Natural killer cell (primary cell): ENCODE measurements at regions not wholly inside any gene's neighbourhood (a gene's known extent, or its start where the extent isn't known, plus 50 kb on each side); places are given as distances from the start of the nearest gene placed in this dataset.

ENCODE experiments used
- ATAC-seq, 3 donors: fragments of 150-1000 bp in 2 of 3; fragments of 200-7000 bp in 1 of 3; cut with Tn5 transposase; 1 replicate in 1 of 3; 2 replicates in 2 of 3; pipeline ENCODE4 v1.10.0; 2021; ENCODE audit warnings: mild to moderate bottlenecking in 2 of 3, moderate library complexity in 2 of 3
- DNase-seq, 2 donors: peaks; one replicate each; pipeline versions ENCODE4 v3.0.0 to v3.0.0-alpha.2; 2013 to 2021; ENCODE audit warnings: mixed read lengths in 1 of 2
- H3K27ac ChIP-seq: one replicate; pipeline ENCODE4 v1.5.1; 2013; ENCODE audit warnings: mild to moderate bottlenecking, low read length
- H3K27me3 ChIP-seq: one replicate; pipeline ENCODE4 v1.6.1; 2013; ENCODE audit warnings: low read length; ENCODE audit not compliant: control insufficient read depth, insufficient read depth
- H3K36me3 ChIP-seq: one replicate; pipeline ENCODE4 v1.6.1; 2013; ENCODE audit warnings: low read length; ENCODE audit not compliant: control insufficient read depth, insufficient read depth
- H3K4me1 ChIP-seq: one replicate; pipeline ENCODE4 v1.6.1; 2013; ENCODE audit warnings: low read length; ENCODE audit not compliant: control insufficient read depth, insufficient read depth
- H3K4me3 ChIP-seq: one replicate; pipeline ENCODE4 v1.5.1; 2013; ENCODE audit warnings: low read length
- H3K9me3 ChIP-seq: one replicate; pipeline ENCODE4 v1.6.1; 2013; ENCODE audit warnings: low read length; ENCODE audit not compliant: control insufficient read depth, insufficient read depth
- H3K27ac Mint-ChIP-seq, 2 donors: one replicate each; pipeline ENCODE4 v1.8.0; 2022; ENCODE audit warnings: mild to moderate bottlenecking in 2 of 2, mixed read lengths in 2 of 2, moderate library complexity in 1 of 2
- H3K27me3 Mint-ChIP-seq, 2 donors: one replicate each; pipeline ENCODE4 v1.8.0; 2022; ENCODE audit warnings: low read depth in 2 of 2, mixed read lengths in 2 of 2
- H3K36me3 Mint-ChIP-seq: one replicate; pipeline ENCODE4 v1.8.0; 2022; ENCODE audit warnings: mixed read lengths
- H3K4me1 Mint-ChIP-seq, 2 donors: one replicate each; pipeline ENCODE4 v1.8.0; 2022; ENCODE audit warnings: mixed read lengths in 2 of 2
- H3K4me3 Mint-ChIP-seq: one replicate; pipeline ENCODE4 v1.8.0; 2022; ENCODE audit warnings: mild to moderate bottlenecking, moderate library complexity, mixed read lengths
- H3K9me3 Mint-ChIP-seq, 2 donors: one replicate each; pipeline ENCODE4 v1.8.0; 2022; ENCODE audit warnings: mixed read lengths in 2 of 2
- WGBS: methylation state at CpG from one replicate; pipeline ENCODE4 v1.1.7; 2013; ENCODE audit warnings: missing lambda C conversion rate; ENCODE audit not compliant: insufficient coverage; 5-methylcytosine and 5-hydroxymethylcytosine counted together
- intact Hi-C: fragments of 100-400 bp; cut with micrococcal nuclease; formaldehyde crosslinking; loops from one replicate; pipeline ENCODE4 v1.14.2; 2022
- TF ChIP-seq, protein P1 (sequence below): fragments of 200-600 bp; IDR thresholded peaks from one replicate; pipeline ENCODE4 v1.8.0; 2022; ENCODE audit warnings: antibody characterized with exemption

DNA sequence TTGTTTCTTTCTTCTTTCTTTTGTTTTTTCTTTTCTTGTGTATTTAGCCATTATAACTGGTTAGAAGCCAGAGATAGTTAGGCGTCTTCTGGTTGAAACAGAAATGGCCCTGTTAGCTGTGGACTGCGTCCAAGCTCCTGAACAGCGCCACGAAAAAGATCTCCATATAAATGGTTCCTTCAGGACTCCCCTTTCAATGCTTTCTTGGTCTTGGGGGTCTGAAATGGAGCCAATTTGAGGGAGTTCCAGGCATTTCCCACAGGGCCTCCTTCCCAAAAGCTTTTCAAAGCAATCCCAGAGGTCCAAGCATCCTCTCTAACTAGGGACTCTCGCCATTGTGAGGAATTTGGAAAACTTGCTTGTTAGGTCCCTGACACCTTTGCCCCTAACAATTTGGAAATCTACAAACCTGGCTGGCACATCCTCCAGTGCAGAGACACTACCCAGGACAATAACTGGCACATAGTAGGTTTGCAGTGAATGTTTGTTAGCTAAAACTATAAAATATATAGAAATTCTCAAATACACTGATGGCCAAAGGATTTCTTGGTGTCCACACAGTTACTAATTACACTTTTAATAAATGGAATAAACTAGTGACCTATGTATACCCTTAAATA, 80.1 kb downstream of the MYCN start:
- no peak overlapping the region for H3K4me3 ChIP-seq
- no peaks in the 10 kb centered on the region for H3K4me1 Mint-ChIP-seq
- no peak overlapping the region for H3K27ac Mint-ChIP-seq
- H3K9me3 ChIP-seq, result no peaks in the 10 kb centered on the region
- H3K27me3 Mint-ChIP-seq, result peaks cover 9 to 13% of the 10 kb centered on the region in 2 donors
- intact Hi-C loops, result no loop called here
- ATAC-seq (no peak), DNase-seq (no peak)
- H3K36me3 ChIP-seq, result no peaks in the 10 kb centered on the region
- no peak overlapping the region for H3K27ac ChIP-seq
- H3K4me1 ChIP-seq, result no peaks in the 10 kb centered on the region
- H3K36me3 Mint-ChIP-seq, result no peaks in the 10 kb centered on the region
- TF ChIP-seq, protein P1, sequence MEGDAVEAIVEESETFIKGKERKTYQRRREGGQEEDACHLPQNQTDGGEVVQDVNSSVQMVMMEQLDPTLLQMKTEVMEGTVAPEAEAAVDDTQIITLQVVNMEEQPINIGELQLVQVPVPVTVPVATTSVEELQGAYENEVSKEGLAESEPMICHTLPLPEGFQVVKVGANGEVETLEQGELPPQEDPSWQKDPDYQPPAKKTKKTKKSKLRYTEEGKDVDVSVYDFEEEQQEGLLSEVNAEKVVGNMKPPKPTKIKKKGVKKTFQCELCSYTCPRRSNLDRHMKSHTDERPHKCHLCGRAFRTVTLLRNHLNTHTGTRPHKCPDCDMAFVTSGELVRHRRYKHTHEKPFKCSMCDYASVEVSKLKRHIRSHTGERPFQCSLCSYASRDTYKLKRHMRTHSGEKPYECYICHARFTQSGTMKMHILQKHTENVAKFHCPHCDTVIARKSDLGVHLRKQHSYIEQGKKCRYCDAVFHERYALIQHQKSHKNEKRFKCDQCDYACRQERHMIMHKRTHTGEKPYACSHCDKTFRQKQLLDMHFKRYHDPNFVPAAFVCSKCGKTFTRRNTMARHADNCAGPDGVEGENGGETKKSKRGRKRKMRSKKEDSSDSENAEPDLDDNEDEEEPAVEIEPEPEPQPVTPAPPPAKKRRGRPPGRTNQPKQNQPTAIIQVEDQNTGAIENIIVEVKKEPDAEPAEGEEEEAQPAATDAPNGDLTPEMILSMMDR, result no peak
- no peaks in the 10 kb centered on the region for H3K27me3 ChIP-seq
- H3K4me3 Mint-ChIP-seq, result no peak overlapping the region
- WGBS, result 98% methylated on average over 5 of the region's 5 CpGs
- H3K9me3 Mint-ChIP-seq, result no peaks in the 10 kb centered on the region

DNA sequence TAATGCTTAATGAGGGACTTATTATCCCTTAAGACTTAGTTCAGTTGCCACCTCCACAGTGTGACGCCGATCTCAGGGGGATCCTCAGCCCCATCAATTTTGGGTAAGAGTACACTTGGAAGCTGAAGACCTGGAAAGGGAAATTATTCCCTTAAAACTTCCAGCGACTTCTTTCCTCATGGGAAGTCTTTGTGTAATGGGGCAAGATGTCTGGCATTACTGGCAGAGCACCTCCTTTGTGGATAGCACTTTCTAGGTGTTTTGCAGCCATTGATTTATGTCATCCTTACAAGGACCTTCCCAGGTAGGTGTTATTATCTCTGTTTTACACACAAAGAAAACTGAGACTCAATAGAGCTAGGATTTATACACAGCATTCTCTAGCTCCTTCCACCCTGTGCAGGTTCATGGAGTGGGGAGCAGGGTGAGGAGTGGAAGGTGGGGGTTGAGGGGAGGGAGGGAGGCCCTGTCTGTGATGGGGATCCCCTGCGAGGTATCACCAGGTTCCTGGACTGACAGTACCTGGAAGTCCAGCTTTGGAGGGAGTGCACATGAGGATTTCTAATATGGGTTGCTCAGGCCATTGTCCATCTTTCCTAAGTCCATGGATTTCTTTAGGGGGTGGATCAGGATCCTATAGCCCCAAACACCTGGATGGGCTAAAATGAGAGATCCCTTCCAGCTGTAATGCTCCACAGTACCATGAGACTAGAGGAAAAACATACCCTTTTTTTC, 79.4 kb downstream of the MYCN start:
- Mint-ChIP-seq H3K4me3 (no peak overlapping the region), H3K27me3 (peaks cover 11 to 20% of the 10 kb centered on the region in 2 donors), H3K27ac (no peak overlapping the region), H3K9me3 (no peaks in the 10 kb centered on the region), H3K4me1 (no peaks in the 10 kb centered on the region), H3K36me3 (no peaks in the 10 kb centered on the region)
- WGBS, result 97% methylated on average over 4 of the region's 4 CpGs
- H3K27ac ChIP-seq, result no peak overlapping the region
- intact Hi-C loops, result no loop called here
- H3K4me3 ChIP-seq, result no peak overlapping the region
- DNase-seq, result no peak
- H3K36me3 ChIP-seq, result no peaks in the 10 kb centered on the region
- no peaks in the 10 kb centered on the region for H3K27me3 ChIP-seq
- ATAC-seq, result no peak
- no peaks in the 10 kb centered on the region for H3K4me1 ChIP-seq
- no peaks in the 10 kb centered on the region for H3K9me3 ChIP-seq
- TF ChIP-seq, protein P1, result no peak

DNA sequence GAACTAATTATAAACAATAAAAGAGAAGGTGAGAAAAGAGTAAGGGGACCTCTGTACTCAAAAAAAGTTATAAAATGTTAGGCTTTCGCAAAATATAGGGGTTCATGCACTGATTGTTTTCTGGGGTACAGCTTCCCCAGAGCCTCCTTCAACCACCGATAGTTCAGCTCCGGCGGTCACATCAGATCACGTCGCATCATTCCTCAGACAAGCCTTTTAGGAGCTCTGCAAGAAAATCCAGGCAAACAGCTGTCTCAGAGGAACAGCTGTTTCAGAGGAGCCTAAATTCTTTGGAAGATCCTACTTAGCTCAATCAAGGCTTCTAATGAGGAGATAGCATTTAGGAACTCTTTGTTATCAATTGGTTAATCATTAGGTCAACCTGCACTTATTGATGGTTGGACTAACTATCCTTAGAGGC, 78.7 kb downstream of the MYCN start:
- WGBS, result 95% methylated on average over 6 of the region's 6 CpGs
- Histone ChIP-seq H3K27me3 (peaks cover 2% of the 10 kb centered on the region), H3K9me3 (no peaks in the 10 kb centered on the region), H3K4me3 (no peak overlapping the region), H3K27ac (no peak overlapping the region), H3K36me3 (no peaks in the 10 kb centered on the region), H3K4me1 (no peaks in the 10 kb centered on the region)
- H3K36me3 Mint-ChIP-seq, result no peaks in the 10 kb centered on the region
- no peak overlapping the region for H3K27ac Mint-ChIP-seq
- intact Hi-C loops, result no loop called here
- H3K4me3 Mint-ChIP-seq, result no peak overlapping the region
- no peaks in the 10 kb centered on the region for H3K4me1 Mint-ChIP-seq
- TF ChIP-seq, protein P1, result no peak
- no peak for DNase-seq
- ATAC-seq, result no peak
- H3K27me3 Mint-ChIP-seq, result peaks cover 18 to 27% of the 10 kb centered on the region in 2 donors
- no peaks in the 10 kb centered on the region for H3K9me3 Mint-ChIP-seq
